Common myeloid progenitor, CD34-positive (primary cell): ENCODE measurements at regions not wholly inside any gene's neighbourhood (a gene's known extent, or its start where the extent isn't known, plus 50 kb on each side); places are given as distances from the start of the nearest gene placed in this dataset.
A peak's percentile ranks its signal among the peaks of the same experiment; 100 is the strongest.

ENCODE experiments used
- CTCF ChIA-PET: fragments of 350-600 bp; sonication (Branson Sonifier 250); formaldehyde crosslinking; loops from one replicate; lab custom pipeline; 2021; ENCODE audit warnings: antibody characterized with exemption; lab: Charles Lee
- POLR2A ChIA-PET: fragments of 350-600 bp; sonication (Branson Sonifier 250); formaldehyde crosslinking; loops from one replicate; lab custom pipeline; 2021; ENCODE audit warnings: antibody characterized with exemption; lab: Charles Lee
- DNase-seq, 3 donors: peaks; one replicate each; pipeline versions ENCODE4 v3.0.0 to v3.0.0-alpha.2; 2013
- H3K27ac ChIP-seq, 2 experiments: 1 replicate in 1 of 2; 2 replicates in 1 of 2; pipeline ENCODE4 v1.7.0; 2013; ENCODE audit warnings: inconsistent platforms in 2 of 2, low read length in 2 of 2, mild to moderate bottlenecking in 2 of 2, low read depth in 1 of 2, moderate library complexity in 1 of 2; ENCODE audit not compliant: severe bottlenecking in 2 of 2, insufficient read depth in 1 of 2, poor library complexity in 1 of 2
- H3K27me3 ChIP-seq, 5 experiments: replicated peaks in 2 of 5; 1 replicate in 3 of 5; 2 replicates in 2 of 5; pipeline versions ENCODE4 v1.6.1 to v1.7.0; 2013; ENCODE audit warnings: low read length in 4 of 5, mild to moderate bottlenecking in 2 of 5, moderate library complexity in 2 of 5, inconsistent platforms in 1 of 5; ENCODE audit not compliant: insufficient read depth in 5 of 5, control insufficient read depth in 4 of 5
- H3K36me3 ChIP-seq, 4 experiments: 1 replicate in 2 of 4; 2 replicates in 2 of 4; pipeline versions ENCODE4 v1.6.1 to v1.7.0; 2013; ENCODE audit warnings: low read length in 3 of 4, control low read depth in 1 of 4, mild to moderate bottlenecking in 1 of 4; ENCODE audit not compliant: control insufficient read depth in 4 of 4, insufficient read depth in 4 of 4
- H3K4me1 ChIP-seq, 4 experiments: 1 replicate in 3 of 4; 2 replicates in 1 of 4; pipeline versions ENCODE4 v1.6.1 to v1.7.1; 2013; ENCODE audit warnings: low read length in 3 of 4, mild to moderate bottlenecking in 3 of 4, control low read depth in 1 of 4, inconsistent platforms in 1 of 4, moderate library complexity in 1 of 4; ENCODE audit not compliant: control insufficient read depth in 4 of 4, insufficient read depth in 4 of 4; ENCODE audit errors: control extremely low read depth in 1 of 4
- H3K4me3 ChIP-seq, 7 experiments: 1 replicate in 4 of 7; 2 replicates in 3 of 7; pipeline versions ENCODE4 v1.5.1 to v1.7.0; 2013; ENCODE audit warnings: mild to moderate bottlenecking in 7 of 7, low read length in 6 of 7, moderate library complexity in 6 of 7, inconsistent platforms in 2 of 7, low read depth in 2 of 7, control low read depth in 1 of 7; ENCODE audit not compliant: insufficient read depth in 4 of 7, control insufficient read depth in 1 of 7; ENCODE audit errors: extremely low read depth in 1 of 7
- H3K9me3 ChIP-seq, 5 experiments: 1 replicate in 4 of 5; 2 replicates in 1 of 5; pipeline versions ENCODE4 v1.6.1 to v1.7.1; 2013; ENCODE audit warnings: low read length in 4 of 5, mild to moderate bottlenecking in 2 of 5, inconsistent platforms in 1 of 5, low read depth in 1 of 5, moderate library complexity in 1 of 5; ENCODE audit not compliant: control insufficient read depth in 4 of 5, insufficient read depth in 2 of 5; ENCODE audit errors: control extremely low read depth in 1 of 5
- WGBS: methylation state at CpG from one replicate; pipeline ENCODE4 v1.1.5; 2013; ENCODE audit not compliant: insufficient coverage; 5-methylcytosine and 5-hydroxymethylcytosine counted together

GRCh38 chr1:68324316-68324715, 92.0 kb upstream of the WLS start:
- Histone ChIP-seq H3K9me3 (no peaks in the 10 kb centered on the region), H3K36me3 (no peaks in the 10 kb centered on the region), H3K4me3 (no peak overlapping the region), H3K27me3 (no peaks in the 10 kb centered on the region), H3K4me1 (no peaks in the 10 kb centered on the region), H3K27ac (no peak overlapping the region)
- POLR2A ChIA-PET = no interaction called here
- WGBS = 94% methylated on average over 2 of the region's 2 CpGs
- CTCF ChIA-PET = interaction anchor here (1.4 kb wide), 1 partner anchor 209 kb away, joined by 4 read pairs; no protein-coding TSS in a partner anchor
- DNase-seq = no peak

- Histone ChIP-seq H3K4me3 (no peak overlapping the region), H3K27me3 (no peaks in the 10 kb centered on the region), H3K9me3 (no peaks in the 10 kb centered on the region), H3K27ac (no peak overlapping the region), H3K4me1 (no peaks in the 10 kb centered on the region), H3K36me3 (no peaks in the 10 kb centered on the region)
- no peak for DNase-seq
- ChIA-PET CTCF (interaction anchor here (0.8 to 1.4 kb wide), 2 partner anchors 203 to 207 kb away, joined by 3 to 4 read pairs; no protein-coding TSS in a partner anchor), POLR2A (no interaction called here)
- WGBS = 82% methylated on average over 13 of the region's 15 CpGs
Observed at GRCh38 chr1:68322837-68323687, 90.7 kb upstream of the WLS start.

GRCh38 chr1:68322096-68322495, 89.8 kb upstream of the WLS start:
- Histone ChIP-seq H3K36me3 (no peaks in the 10 kb centered on the region), H3K27ac (no peak overlapping the region), H3K4me1 (no peaks in the 10 kb centered on the region), H3K9me3 (no peaks in the 10 kb centered on the region), H3K27me3 (no peaks in the 10 kb centered on the region), H3K4me3 (no peak overlapping the region)
- WGBS = 100% methylated on average over 1 of the region's 4 CpGs
- CTCF ChIA-PET = interaction anchor here (0.8 kb wide), 1 partner anchor 202 kb away, joined by 3 read pairs; no protein-coding TSS in a partner anchor
- POLR2A ChIA-PET = no interaction called here
- no peak for DNase-seq

DNA sequence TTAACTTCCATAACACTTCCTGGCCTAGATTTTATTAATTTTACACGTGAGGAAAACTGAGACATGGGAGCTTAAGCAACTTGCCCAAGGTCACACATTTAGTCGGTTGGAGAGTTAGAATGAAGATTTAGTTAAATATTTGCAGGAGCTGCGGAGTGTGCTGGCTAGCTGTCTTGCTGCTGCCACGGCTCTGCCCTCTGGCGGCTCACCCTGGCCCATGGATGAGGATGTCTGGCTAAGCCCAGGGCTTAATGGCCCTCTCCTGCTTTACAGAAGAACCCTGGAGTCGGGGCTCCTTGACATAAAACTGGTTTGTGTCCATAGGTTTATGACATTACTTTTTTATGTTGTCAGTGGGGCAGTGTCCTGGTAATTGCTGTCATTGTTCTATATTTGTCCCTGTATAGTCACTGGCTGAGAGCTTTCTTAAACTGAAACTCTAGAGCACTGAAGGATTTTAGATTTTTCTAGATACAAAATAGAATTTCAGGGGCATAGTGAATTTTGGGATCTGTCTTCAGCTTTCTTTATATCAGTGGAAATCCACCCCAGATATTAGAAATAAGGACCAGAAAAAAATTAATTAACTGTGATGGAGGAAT, 88.9 kb upstream of the WLS start:
- CTCF ChIA-PET = interaction anchor here (0.7 to 0.9 kb wide), 3 partner anchors 199 to 212 kb away, joined by 3 to 6 read pairs (median 3); no protein-coding TSS in a partner anchor
- no peaks in the 10 kb centered on the region for H3K27me3 ChIP-seq
- H3K27ac ChIP-seq = no peak overlapping the region
- 82% methylated on average over 6 of the region's 6 CpGs for WGBS
- no peaks in the 10 kb centered on the region for H3K4me1 ChIP-seq
- peak; percentile 3 to 28 (median 26) for DNase-seq
- POLR2A ChIA-PET = no interaction called here
- H3K36me3 ChIP-seq = no peaks in the 10 kb centered on the region
- no peaks in the 10 kb centered on the region for H3K9me3 ChIP-seq
- no peak overlapping the region for H3K4me3 ChIP-seq

DNA sequence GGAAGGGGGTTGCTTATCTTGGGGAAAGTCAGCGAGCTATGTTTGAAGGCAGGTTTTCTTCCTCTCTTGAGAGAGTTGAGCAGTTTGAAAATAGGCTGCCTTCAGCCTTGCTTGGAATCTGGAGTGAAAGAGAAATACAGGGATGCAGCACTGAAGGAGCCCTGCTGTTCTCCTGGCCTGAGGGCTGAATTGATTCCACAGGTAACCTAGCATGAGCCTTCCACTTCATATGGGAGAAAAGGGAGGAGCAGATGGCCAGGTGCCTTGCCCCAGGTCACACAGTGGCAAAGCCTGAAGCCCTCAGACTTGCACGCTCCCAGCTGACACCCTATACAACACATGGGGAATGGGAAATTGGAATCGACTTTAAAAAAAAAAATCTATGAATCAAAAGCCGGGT, 88.0 kb upstream of the WLS start:
- DNase-seq = no peak
- Histone ChIP-seq H3K4me1 (no peaks in the 10 kb centered on the region), H3K27ac (no peak overlapping the region), H3K27me3 (no peaks in the 10 kb centered on the region), H3K36me3 (no peaks in the 10 kb centered on the region), H3K4me3 (no peak overlapping the region), H3K9me3 (no peaks in the 10 kb centered on the region)
- WGBS = 83% methylated on average over 1 of the region's 4 CpGs
- POLR2A ChIA-PET = no interaction called here
- CTCF ChIA-PET = interaction anchor here (0.8 kb wide), 1 partner anchor 212 kb away, joined by 3 read pairs; no protein-coding TSS in a partner anchor

GRCh38 chr1:68319907-68320306, 87.6 kb upstream of the WLS start:
- H3K27me3 ChIP-seq = no peaks in the 10 kb centered on the region
- POLR2A ChIA-PET = no interaction called here
- H3K4me3 ChIP-seq = no peak overlapping the region
- no peaks in the 10 kb centered on the region for H3K36me3 ChIP-seq
- CTCF ChIA-PET = interaction anchor here (1.1 kb wide), 1 partner anchor 202 kb away, joined by 5 read pairs; no protein-coding TSS in a partner anchor
- WGBS = 74% methylated on average over 3 of the region's 5 CpGs
- no peak for DNase-seq
- H3K4me1 ChIP-seq = no peaks in the 10 kb centered on the region
- H3K9me3 ChIP-seq = no peaks in the 10 kb centered on the region
- no peak overlapping the region for H3K27ac ChIP-seq

DNA sequence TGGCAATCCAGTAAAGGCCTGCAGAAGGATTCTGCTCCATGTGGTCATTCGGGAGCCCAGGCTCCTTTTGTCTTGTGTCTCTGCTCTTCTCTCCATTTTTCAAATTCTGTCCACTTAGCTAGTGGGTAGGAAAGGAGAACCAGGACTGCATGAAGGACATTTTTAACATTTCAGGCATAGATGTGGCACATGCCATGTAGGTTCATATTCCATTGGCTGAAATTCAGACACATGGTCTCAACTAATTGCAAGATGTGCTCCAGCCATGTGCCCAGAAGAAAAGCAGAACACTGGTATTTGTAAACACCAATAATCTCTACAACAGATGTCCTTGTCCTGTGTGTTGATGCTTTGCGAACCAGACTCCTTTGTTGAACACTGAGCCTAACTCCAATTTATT, 85.2 kb upstream of the WLS start:
- no peaks in the 10 kb centered on the region for H3K36me3 ChIP-seq
- H3K4me1 ChIP-seq = no peaks in the 10 kb centered on the region
- H3K9me3 ChIP-seq = no peaks in the 10 kb centered on the region
- ChIA-PET POLR2A (no interaction called here), CTCF (no interaction called here)
- no peaks in the 10 kb centered on the region for H3K27me3 ChIP-seq
- no peak for DNase-seq
- no peak overlapping the region for H3K27ac ChIP-seq
- no CpG with 5 or more reads among the region's 2 CpGs for WGBS
- H3K4me3 ChIP-seq = no peak overlapping the region
